NT2/D1 (cell line): ENCODE measurements at regions not wholly inside any gene's neighbourhood (a gene's known extent, or its start where the extent isn't known, plus 50 kb on each side); places are given as distances from the start of the nearest gene placed in this dataset.

Experiments used
- DNase-seq: peaks from one replicate; pipeline ENCODE4 v3.0.0-alpha.2; 2011; ENCODE audit warnings: low read depth, low spot score
- H3K27me3 ChIP-seq: 2 replicates; pipeline ENCODE4 v1.6.0; 2011; ENCODE audit warnings: mild to moderate bottlenecking; ENCODE audit not compliant: insufficient read length, insufficient read depth
- H3K36me3 ChIP-seq: 2 replicates; pipeline ENCODE4 v1.6.1; 2011; ENCODE audit warnings: mild to moderate bottlenecking, low read length, mixed read lengths; ENCODE audit not compliant: insufficient read depth, insufficient read length
- H3K4me1 ChIP-seq: 2 replicates; pipeline ENCODE4 v1.5.1; 2011; ENCODE audit not compliant: insufficient read depth, insufficient read length
- H3K4me3 ChIP-seq: 2 replicates; pipeline ENCODE4 v1.5.1; 2011; ENCODE audit warnings: low read depth; ENCODE audit not compliant: insufficient read length
- H3K9ac ChIP-seq: 2 replicates; pipeline ENCODE4 v1.6.0; 2011; ENCODE audit warnings: low read depth; ENCODE audit not compliant: insufficient read length
- H3K9me3 ChIP-seq: 2 replicates; pipeline ENCODE4 v1.5.1; 2011; ENCODE audit warnings: mild to moderate bottlenecking, low read length; ENCODE audit not compliant: insufficient read depth
- SUZ12 ChIP-seq: IDR thresholded peaks from 2 replicates; pipeline ENCODE4 v1.6.1; 2011; ENCODE audit not compliant: insufficient read length, insufficient read depth; ENCODE audit errors: extremely low read depth
- YY1 ChIP-seq: IDR thresholded peaks from 2 replicates; pipeline ENCODE4 v1.6.1; 2011; ENCODE audit not compliant: insufficient read length, insufficient read depth
- ZNF274 ChIP-seq: IDR thresholded peaks from 2 replicates; pipeline ENCODE4 v1.6.1; 2011; ENCODE audit warnings: mild to moderate bottlenecking, low read depth, low read length

- Histone ChIP-seq H3K27me3 (no peaks in the 10 kb centered on the region), H3K4me1 (no peaks in the 10 kb centered on the region), H3K4me3 (no peak overlapping the region), H3K9me3 (no peaks in the 10 kb centered on the region), H3K36me3 (no peaks in the 10 kb centered on the region), H3K9ac (no peak overlapping the region)
- TF ChIP-seq ZNF274 (no peak), SUZ12 (no peak), YY1 (no peak)
- DNase-seq: no peak
Observed at GRCh38 chr10:125472010-125472607, 210.9 kb downstream of the TEX36 start.

GRCh38 chr10:125468278-125468677 is 214.7 kb downstream of the TEX36 start:
- no peak for DNase-seq

DNA sequence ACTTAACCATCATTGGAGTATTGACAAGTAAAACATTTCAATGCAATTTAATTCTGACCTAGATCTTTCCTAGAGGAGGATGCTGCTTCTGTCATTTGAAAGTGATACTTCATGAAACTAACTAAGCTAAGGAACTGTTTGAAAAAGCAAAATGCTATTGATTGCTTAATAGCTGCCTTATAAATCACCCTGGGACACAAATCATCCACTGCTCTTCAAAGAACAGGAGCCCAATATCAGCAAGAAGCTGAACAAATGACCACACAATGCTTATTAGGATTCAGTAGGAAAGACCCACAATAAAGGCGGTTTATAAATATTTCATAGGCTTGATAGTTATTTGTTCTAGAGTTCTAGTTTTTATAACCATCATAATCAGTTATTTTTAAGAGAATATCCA is 216.3 kb downstream of the TEX36 start:
- Histone ChIP-seq H3K27me3 (no peaks in the 10 kb centered on the region), H3K36me3 (no peaks in the 10 kb centered on the region), H3K9me3 (no peaks in the 10 kb centered on the region), H3K9ac (no peak overlapping the region), H3K4me3 (no peak overlapping the region), H3K4me1 (no peaks in the 10 kb centered on the region)
- TF ChIP-seq ZNF274 (no peak), SUZ12 (no peak), YY1 (no peak)
- no peak for DNase-seq

More at GRCh38 chr10:125468278-125468677, 214.7 kb downstream of the TEX36 start:
- Histone ChIP-seq H3K27me3 (no peaks in the 10 kb centered on the region), H3K9ac (no peak overlapping the region), H3K36me3 (no peaks in the 10 kb centered on the region), H3K4me1 (no peaks in the 10 kb centered on the region), H3K9me3 (no peaks in the 10 kb centered on the region), H3K4me3 (no peak overlapping the region)
- TF ChIP-seq ZNF274 (no peak), YY1 (no peak), SUZ12 (no peak)

DNA sequence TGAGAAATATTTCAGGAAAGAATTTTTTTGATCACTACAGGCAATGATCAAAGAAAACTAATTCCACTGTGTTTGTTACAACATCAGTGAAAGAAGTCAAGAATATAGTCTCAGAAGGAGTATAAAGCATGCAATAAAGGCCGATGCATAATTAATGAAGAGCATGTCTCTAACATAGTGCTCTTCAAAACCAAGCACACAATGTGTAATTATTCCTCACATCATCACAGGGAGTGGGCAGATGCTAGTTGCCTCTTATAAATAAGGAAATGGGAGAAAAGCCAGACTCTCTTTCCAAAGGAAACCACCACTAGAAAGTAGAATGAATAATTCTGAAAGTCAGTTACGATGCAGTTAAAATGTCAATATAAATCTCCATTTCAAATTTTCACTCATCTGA is 220.1 kb downstream of the TEX36 start:
- H3K4me1 ChIP-seq: no peaks in the 10 kb centered on the region
- TF ChIP-seq ZNF274: no peak
- TF ChIP-seq YY1: no peak
- no peak for TF ChIP-seq SUZ12
- no peaks in the 10 kb centered on the region for H3K27me3 ChIP-seq
- no peaks in the 10 kb centered on the region for H3K9me3 ChIP-seq
- H3K9ac ChIP-seq: no peak overlapping the region
- H3K4me3 ChIP-seq: no peak overlapping the region
- DNase-seq: no peak
- no peaks in the 10 kb centered on the region for H3K36me3 ChIP-seq

DNA sequence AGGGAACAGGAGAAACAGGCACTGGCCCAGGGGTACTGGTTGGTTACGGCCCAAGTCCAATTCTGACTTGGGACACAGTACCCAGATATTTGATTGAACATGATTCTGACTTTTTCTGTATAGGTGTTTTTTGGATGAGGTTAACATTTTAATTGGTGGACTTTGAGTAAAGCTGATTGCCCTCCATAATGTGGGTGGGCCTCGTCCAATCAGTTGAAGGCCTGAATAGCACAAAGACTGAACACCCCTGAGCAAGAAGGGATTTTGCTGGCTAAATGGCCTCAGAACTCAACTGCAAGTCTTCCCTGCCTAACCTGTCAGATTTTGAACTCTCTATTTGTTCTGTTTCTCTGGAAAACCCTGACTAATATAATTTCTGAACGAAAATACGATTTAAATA is 222.6 kb downstream of the TEX36 start:
- Histone ChIP-seq H3K4me1 (no peaks in the 10 kb centered on the region), H3K4me3 (no peak overlapping the region), H3K36me3 (no peaks in the 10 kb centered on the region), H3K9me3 (no peaks in the 10 kb centered on the region), H3K27me3 (no peaks in the 10 kb centered on the region), H3K9ac (no peak overlapping the region)
- no peak for TF ChIP-seq YY1
- no peak for TF ChIP-seq ZNF274
- TF ChIP-seq SUZ12: no peak
- no peak for DNase-seq

DNA sequence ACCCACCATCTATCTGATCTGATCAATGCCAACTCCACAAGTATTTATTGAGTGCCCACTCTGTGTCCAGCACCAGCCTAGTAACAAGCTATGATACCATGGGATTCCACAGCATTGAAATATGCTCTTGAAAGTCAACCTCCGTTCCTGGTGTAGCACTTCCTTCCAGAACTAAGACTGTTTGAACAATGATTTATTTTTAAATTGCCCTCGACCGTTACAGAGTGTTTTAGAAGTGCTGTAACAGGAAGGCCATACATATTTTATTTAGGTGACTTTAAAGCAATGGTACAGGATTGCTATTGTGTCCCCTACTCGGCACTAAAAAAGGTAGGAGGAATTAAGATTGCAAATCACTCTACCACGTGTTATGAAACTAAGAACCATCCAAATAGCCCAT is 225.6 kb downstream of the TEX36 start:
- H3K9me3 ChIP-seq: no peaks in the 10 kb centered on the region
- DNase-seq: no peak
- TF ChIP-seq YY1 (no peak), ZNF274 (no peak), SUZ12 (no peak)

DNA sequence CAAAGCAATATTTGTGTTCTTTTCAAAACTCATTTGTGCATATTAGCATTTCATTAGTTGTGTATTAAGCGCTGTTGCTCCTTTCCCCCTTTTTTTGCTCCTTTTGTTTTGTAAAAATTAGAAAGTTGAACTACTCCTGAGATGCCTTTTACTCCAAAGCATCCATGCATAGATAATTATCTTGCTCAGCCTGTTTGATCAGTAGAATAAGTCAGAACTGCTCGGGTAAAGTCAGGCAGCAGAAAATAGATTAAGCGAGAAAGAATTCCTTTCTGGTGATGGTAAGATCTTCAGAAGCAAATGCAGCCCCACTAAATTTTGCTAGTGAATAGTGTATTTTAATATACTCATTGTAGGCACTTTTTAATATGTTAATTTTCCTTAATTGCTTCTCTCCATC is 227.1 kb downstream of the TEX36 start:
- TF ChIP-seq SUZ12: no peak
- no peak for TF ChIP-seq ZNF274
- TF ChIP-seq YY1: no peak
- Histone ChIP-seq H3K4me3 (no peak overlapping the region), H3K4me1 (no peaks in the 10 kb centered on the region), H3K27me3 (no peaks in the 10 kb centered on the region), H3K9ac (no peak overlapping the region), H3K9me3 (no peaks in the 10 kb centered on the region), H3K36me3 (no peaks in the 10 kb centered on the region)
- no peak for DNase-seq

More for the DNA sequence above, 225.6 kb downstream of the TEX36 start:
- Histone ChIP-seq H3K36me3 (no peaks in the 10 kb centered on the region), H3K9ac (no peak overlapping the region), H3K4me3 (no peak overlapping the region), H3K27me3 (no peaks in the 10 kb centered on the region), H3K4me1 (no peaks in the 10 kb centered on the region)

- Histone ChIP-seq H3K9ac (no peak overlapping the region), H3K4me1 (no peaks in the 10 kb centered on the region), H3K9me3 (no peaks in the 10 kb centered on the region), H3K27me3 (no peaks in the 10 kb centered on the region), H3K4me3 (no peak overlapping the region), H3K36me3 (no peaks in the 10 kb centered on the region)
- no peak for DNase-seq
- TF ChIP-seq YY1 (no peak), ZNF274 (no peak), SUZ12 (no peak)
Observed at GRCh38 chr10:125455431-125455830, 227.5 kb downstream of the TEX36 start.
